PC-3 (cell line): ENCODE measurements at regions not wholly inside any gene's neighbourhood (a gene's known extent, or its start where the extent isn't known, plus 50 kb on each side); places are given as distances from the start of the nearest gene placed in this dataset.

Experiments
- CTCF ChIP-seq: fragments of 300-600 bp; sonication (generic); conservative IDR thresholded peaks from 2 replicates; pipeline ENCODE4 v1.5.1; 2017; ENCODE audit warnings: antibody characterized with exemption, low read depth, mild to moderate bottlenecking, low read length
- EZH2 ChIP-seq: fragments of 300-600 bp; sonication (generic); IDR thresholded peaks from one replicate; pipeline ENCODE4 v1.6.1; 2017; ENCODE audit warnings: antibody characterized with exemption, mild to moderate bottlenecking, low read length; ENCODE audit not compliant: unreplicated experiment
- EZH2phosphoT487 ChIP-seq: fragments of 300-600 bp; sonication (generic); IDR thresholded peaks from 2 replicates; pipeline ENCODE4 v1.6.1; 2018; ENCODE audit warnings: mild to moderate bottlenecking, antibody characterized with exemption, low read length, borderline replicate concordance

GRCh38 chr6:1178590-1178989 is 133.3 kb upstream of the FOXQ1 start:
- TF ChIP-seq CTCF (no peak), EZH2 (no peak), EZH2phosphoT487 (no peak)
